H1 (cell line): ENCODE measurements at regions not wholly inside any gene's neighbourhood (a gene's known extent, or its start where the extent isn't known, plus 50 kb on each side); places are given as distances from the start of the nearest gene placed in this dataset.

Experiments
- CTCF ChIA-PET: fragments of 300-600 bp; sonication (Branson Sonifier 250); formaldehyde crosslinking; loops from one replicate; lab custom pipeline; 2021; ENCODE audit not compliant: partially characterized antibody; lab: Charles Lee
- POLR2A ChIA-PET: fragments of 300-600 bp; sonication (Branson Sonifier 250); formaldehyde crosslinking; loops from one replicate; lab custom pipeline; 2021; ENCODE audit warnings: inconsistent platforms; ENCODE audit not compliant: partially characterized antibody; lab: Charles Lee
- DNase-seq, 2 experiments: peaks; one replicate each; pipeline versions ENCODE4 v3.0.0 to v3.0.0-alpha.2; 2010 to 2022; ENCODE audit warnings: low spot score in 2 of 2, low read depth in 1 of 2, mixed read lengths in 1 of 2
- FAIRE-seq: peaks from 2 replicates; lab custom pipeline; 2011; peaks lifted over from hg19 to GRCh38; lab: Jason Lieb, UNC
- H2AFZ ChIP-seq: 2 replicates; pipeline ENCODE4 v1.8.1; 2012; ENCODE audit warnings: low read length, inconsistent platforms
- H2AK5ac ChIP-seq: 2 replicates; pipeline ENCODE4 v1.6.1; 2013; ENCODE audit warnings: low read depth, low read length
- H2BK120ac ChIP-seq: replicated peaks from 2 replicates; pipeline ENCODE3; 2013; ENCODE audit warnings: low read depth, low read length, inconsistent platforms
- H2BK12ac ChIP-seq: 2 replicates; pipeline ENCODE4 v1.6.1; 2013; ENCODE audit warnings: low read depth, low read length
- H2BK15ac ChIP-seq: 2 replicates; pipeline ENCODE4 v1.6.1; 2013; ENCODE audit warnings: low read length
- H2BK20ac ChIP-seq: 2 replicates; pipeline ENCODE4 v1.6.1; 2013; ENCODE audit warnings: low read length
- H2BK5ac ChIP-seq: 2 replicates; pipeline ENCODE4 v1.6.1; 2013; ENCODE audit warnings: low read depth, low read length
- H3K14ac ChIP-seq: 2 replicates; pipeline ENCODE4 v1.6.1; 2013; ENCODE audit warnings: inconsistent platforms; ENCODE audit not compliant: insufficient read length
- H3K18ac ChIP-seq: 2 replicates; pipeline ENCODE4 v1.6.1; 2013; ENCODE audit warnings: low read length; ENCODE audit errors: extremely low read depth
- H3K23ac ChIP-seq: 2 replicates; pipeline ENCODE4 v1.6.1; 2013; ENCODE audit warnings: inconsistent platforms; ENCODE audit not compliant: insufficient read length
- H3K23me2 ChIP-seq: 2 replicates; pipeline ENCODE4 v1.6.1; 2013; ENCODE audit warnings: low read depth, low read length
- H3K27ac ChIP-seq: 2 replicates; pipeline ENCODE4 v1.6.1; 2011; ENCODE audit warnings: low read depth, low read length, inconsistent platforms
- H3K27me3 ChIP-seq, 4 experiments: replicated peaks in 1 of 4; 1 replicate in 1 of 4; 2 replicates in 3 of 4; pipeline versions ENCODE4 v1.6.1 to v1.8.1; 2011 to 2013; ENCODE audit warnings: low read length in 3 of 4, mild to moderate bottlenecking in 3 of 4, inconsistent platforms in 2 of 4, mixed read lengths in 2 of 4, moderate library complexity in 1 of 4; ENCODE audit not compliant: control insufficient read depth in 3 of 4, insufficient read depth in 3 of 4; ENCODE audit errors: extremely low read depth in 1 of 4
- H3K36me3 ChIP-seq, 4 experiments: 2 replicates each; pipeline versions ENCODE4 v1.6.1 to v1.8.1; 2011 to 2013; ENCODE audit warnings: mild to moderate bottlenecking in 4 of 4, low read length in 3 of 4, moderate library complexity in 2 of 4, control low read depth in 1 of 4, inconsistent platforms in 1 of 4; ENCODE audit not compliant: insufficient read depth in 4 of 4, control insufficient read depth in 2 of 4
- H3K4ac ChIP-seq: replicated peaks from 2 replicates; pipeline ENCODE3; 2013; ENCODE audit warnings: low read length, low read depth, mixed read lengths, inconsistent platforms; ENCODE audit not compliant: insufficient read length
- H3K4me1 ChIP-seq, 4 experiments: replicated peaks in 1 of 4; 1 replicate in 1 of 4; 2 replicates in 3 of 4; pipeline versions ENCODE4 v1.6.1 to v1.8.1; 2011 to 2013; ENCODE audit warnings: low read length in 3 of 4, inconsistent platforms in 2 of 4, mixed read lengths in 1 of 4; ENCODE audit not compliant: insufficient read depth in 4 of 4, control insufficient read depth in 3 of 4
- H3K4me2 ChIP-seq, 2 experiments: 2 replicates each; pipeline versions ENCODE4 v1.6.1 to v1.8.1; 2011 to 2013; ENCODE audit warnings: low read depth in 2 of 2, low read length in 2 of 2, control low read depth in 1 of 2, inconsistent platforms in 1 of 2, mild to moderate bottlenecking in 1 of 2; ENCODE audit not compliant: insufficient read depth in 1 of 2
- H3K4me3 ChIP-seq, 4 experiments: fragments of 200-600, 300-600 bp in 1 of 4; sonication (generic), shearing (Covaris generic), sonication (Bioruptor Twin) in 1 of 4; 2 replicates each; pipeline versions ENCODE4 v1.5.1 to v1.8.1; 2011 to 2016; ENCODE audit warnings: low read length in 4 of 4, low read depth in 3 of 4, control low read depth in 2 of 4, inconsistent platforms in 2 of 4, mild to moderate bottlenecking in 2 of 4, mixed read lengths in 1 of 4, moderate library complexity in 1 of 4; ENCODE audit not compliant: insufficient read depth in 2 of 4; ENCODE audit errors: extremely low read depth in 1 of 4
- H3K56ac ChIP-seq: replicated peaks from 2 replicates; pipeline ENCODE3; 2013; ENCODE audit warnings: low read depth, mild to moderate bottlenecking, mixed read lengths, low read length, inconsistent platforms; ENCODE audit not compliant: insufficient read length
- H3K79me1 ChIP-seq: 2 replicates; pipeline ENCODE4 v1.6.1; 2013; ENCODE audit warnings: low read depth, low read length, control low read depth
- H3K79me2 ChIP-seq, 2 experiments: 2 replicates each; pipeline versions ENCODE4 v1.6.1 to v1.8.1; 2012 to 2013; ENCODE audit warnings: low read length in 2 of 2, mild to moderate bottlenecking in 2 of 2, inconsistent platforms in 1 of 2; ENCODE audit not compliant: insufficient read depth in 2 of 2, control insufficient read depth in 1 of 2
- H3K9ac ChIP-seq, 4 experiments: replicated peaks in 1 of 4; 1 replicate in 1 of 4; 2 replicates in 3 of 4; pipeline versions ENCODE4 v1.6.1 to v1.8.1; 2011 to 2013; ENCODE audit warnings: low read depth in 3 of 4, low read length in 3 of 4, control low read depth in 2 of 4, mild to moderate bottlenecking in 2 of 4, moderate library complexity in 2 of 4, inconsistent platforms in 1 of 4; ENCODE audit errors: extremely low read depth in 1 of 4
- H3K9me3 ChIP-seq, 2 experiments: 2 replicates each; pipeline versions ENCODE4 v1.6.1 to v1.8.1; 2012 to 2013; ENCODE audit warnings: mild to moderate bottlenecking in 2 of 2, moderate library complexity in 2 of 2, control low read depth in 1 of 2, inconsistent platforms in 1 of 2, low read depth in 1 of 2, low read length in 1 of 2, mixed read lengths in 1 of 2; ENCODE audit not compliant: insufficient read depth in 2 of 2
- H4K20me1 ChIP-seq, 2 experiments: replicated peaks in 1 of 2; 2 replicates each; pipeline versions ENCODE3 to v1.8.1; 2011 to 2013; ENCODE audit warnings: inconsistent platforms in 2 of 2, low read length in 2 of 2, mild to moderate bottlenecking in 1 of 2; ENCODE audit not compliant: insufficient read depth in 2 of 2, control insufficient read depth in 1 of 2
- H4K5ac ChIP-seq: 2 replicates; pipeline ENCODE4 v1.6.1; 2013; ENCODE audit warnings: low read length, low read depth, mixed read lengths, inconsistent platforms; ENCODE audit not compliant: insufficient read length
- H4K8ac ChIP-seq: 2 replicates; pipeline ENCODE4 v1.8.0; 2013; ENCODE audit warnings: mild to moderate bottlenecking, moderate library complexity, low read length, inconsistent platforms; ENCODE audit not compliant: insufficient read depth; ENCODE audit errors: extremely low read depth
- H4K91ac ChIP-seq: replicated peaks from 2 replicates; pipeline ENCODE3; 2013; ENCODE audit warnings: low read length, mixed read lengths, inconsistent platforms; ENCODE audit not compliant: insufficient read length
- BACH1 ChIP-seq: IDR thresholded peaks from 2 replicates; pipeline ENCODE4 v1.6.1; 2012; ENCODE audit warnings: low read length, improper control_type of control experiment
- CBX5 ChIP-seq: fragments of 300-800, 300-1000 bp; sonication (generic); IDR thresholded peaks from 2 replicates; pipeline ENCODE4 v1.7.1; 2016; ENCODE audit warnings: antibody characterized with exemption, low read length, low read depth
- CTBP2 ChIP-seq: IDR thresholded peaks from 2 replicates; pipeline ENCODE4 v1.7.0; 2011; ENCODE audit warnings: borderline replicate concordance, mild to moderate bottlenecking, moderate library complexity, mixed read lengths, low read length; ENCODE audit not compliant: insufficient read depth, insufficient read length
- EP300 ChIP-seq, 2 experiments: IDR thresholded peaks; 1 replicate in 1 of 2; 2 replicates in 1 of 2; pipeline ENCODE4 v1.6.1; 2011 to 2012; ENCODE audit warnings: low read depth in 2 of 2, low read length in 2 of 2, mild to moderate bottlenecking in 2 of 2, borderline replicate concordance in 1 of 2, inconsistent platforms in 1 of 2, moderate library complexity in 1 of 2
- GABPA ChIP-seq: IDR thresholded peaks from 2 replicates; pipeline ENCODE4 v1.6.1; 2011; ENCODE audit warnings: mild to moderate bottlenecking, low read length, moderate library complexity, borderline replicate concordance; ENCODE audit not compliant: insufficient read depth
- POU5F1 ChIP-seq: IDR thresholded peaks from 2 replicates; pipeline ENCODE4 v1.6.1; 2011; ENCODE audit warnings: low read depth, mild to moderate bottlenecking, low read length, moderate library complexity
- RXRA ChIP-seq: IDR thresholded peaks from 2 replicates; pipeline ENCODE4 v1.6.1; 2011; ENCODE audit warnings: low read depth, mild to moderate bottlenecking, low read length, moderate library complexity; ENCODE audit not compliant: insufficient read depth
- TBP ChIP-seq: IDR thresholded peaks from 2 replicates; pipeline ENCODE4 v1.6.1; 2011; ENCODE audit warnings: low read depth, low read length, improper control_type of control experiment
- WGBS, 2 experiments: shearing (Covaris generic) in 1 of 2; methylation state at CpG; one replicate each; pipeline versions ENCODE4 v1.1.6 to v1.1.7; 2013 to 2015; ENCODE audit warnings: low lambda C conversion rate in 2 of 2, mixed read lengths in 2 of 2, inconsistent platforms in 1 of 2, low coverage in 1 of 2, missing lambda C conversion rate in 1 of 2; ENCODE audit not compliant: insufficient replicate concordance in 2 of 2, insufficient coverage in 1 of 2, insufficient read length in 1 of 2; ENCODE audit errors: extremely low coverage in 1 of 2, missing lambda C conversion rate in 1 of 2; 5-methylcytosine and 5-hydroxymethylcytosine counted together

DNA sequence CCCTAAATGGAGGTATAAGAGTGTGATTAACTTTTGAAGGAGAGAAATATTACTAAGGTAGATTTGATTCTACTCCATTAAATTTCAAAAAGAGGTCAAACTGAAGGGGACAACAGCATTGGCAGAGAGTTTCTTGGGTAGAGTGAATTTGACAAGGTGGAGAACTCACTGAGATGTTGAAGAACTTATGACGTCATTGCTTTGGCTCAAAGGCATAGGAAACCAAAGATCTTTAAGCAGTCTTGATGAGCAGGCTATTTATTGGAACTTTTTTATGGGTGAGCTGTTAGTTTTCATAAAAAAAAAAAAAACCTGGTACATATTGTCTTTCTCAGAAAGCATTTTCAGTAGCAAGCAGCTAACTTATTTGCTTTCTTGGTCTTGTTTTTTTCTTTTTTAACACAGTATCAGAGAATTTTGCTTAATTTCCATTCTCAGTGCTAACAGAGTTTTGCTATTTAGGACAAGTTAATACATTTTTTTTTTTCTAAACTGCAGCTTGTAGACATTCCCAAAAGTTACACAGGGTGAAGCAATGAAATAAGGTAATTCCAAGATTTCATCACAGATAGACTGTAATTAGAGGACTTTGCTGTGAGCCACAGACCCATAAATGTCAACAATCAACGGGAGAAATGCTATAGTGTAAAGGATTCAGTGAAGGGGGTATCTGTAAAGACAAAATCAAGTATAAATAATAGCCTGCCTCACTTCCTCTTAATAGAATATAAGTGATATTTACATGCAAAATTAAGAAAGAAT lies 412.2 kb upstream of the KLHL1 start:
- Histone ChIP-seq H2BK20ac (no peak overlapping the region), H3K56ac (no peak overlapping the region), H3K23me2 (no peaks in the 10 kb centered on the region), H3K4me2 (no peak overlapping the region), H3K4me1 (no peaks in the 10 kb centered on the region), H4K20me1 (no peaks in the 10 kb centered on the region), H3K27me3 (no peaks in the 10 kb centered on the region), H3K14ac (no peak overlapping the region), H2BK15ac (no peak overlapping the region), H3K79me2 (no peaks in the 10 kb centered on the region), H3K27ac (no peak overlapping the region), H4K5ac (no peak overlapping the region), H3K36me3 (no peaks in the 10 kb centered on the region), H4K91ac (no peak overlapping the region), H3K23ac (no peak overlapping the region), H3K9ac (no peak overlapping the region), H4K8ac (no peak overlapping the region), H2AFZ (no peak overlapping the region), H3K4me3 (no peak overlapping the region), H3K79me1 (no peaks in the 10 kb centered on the region), H2AK5ac (no peak overlapping the region), H2BK5ac (no peak overlapping the region), H2BK120ac (no peak overlapping the region), H3K9me3 (no peaks in the 10 kb centered on the region), H3K4ac (no peak overlapping the region), H3K18ac (no peak overlapping the region), H2BK12ac (no peak overlapping the region)
- DNase-seq: no peak
- ChIA-PET CTCF (interaction anchor here (0.7 kb wide), 1 partner anchor 10 kb away, joined by 3 read pairs; no protein-coding TSS in a partner anchor), POLR2A (no interaction called here)
- no peak for FAIRE-seq
- TF ChIP-seq RXRA (no peak), EP300 (IDR thresholded peaks at IDR 0.05; ENCODE audit: borderline replicate concordance in 1 of 2, low read depth in 2 of 2, low read length in 2 of 2) (no peak), CBX5 (no peak), CTBP2 (no peak), TBP (no peak), BACH1 (no peak), GABPA (no peak), POU5F1 (no peak)
- WGBS, 2 experiments: 93% methylated on average over 2 of the region's 2 CpGs; no CpG with 5 or more reads in 1 of the 2 experiments
